Endothelial cell of umbilical vein (primary cell): ENCODE measurements at regions not wholly inside any gene's neighbourhood (a gene's known extent, or its start where the extent isn't known, plus 50 kb on each side); places are given as distances from the start of the nearest gene placed in this dataset.

Source experiments
- EZH2 ChIP-seq: IDR thresholded peaks from 2 replicates; pipeline ENCODE4 v1.6.1; 2012; ENCODE audit warnings: borderline replicate concordance, low read depth, mild to moderate bottlenecking, moderate library complexity, low read length, inconsistent platforms; ENCODE audit not compliant: severe bottlenecking
- JUN ChIP-seq: IDR thresholded peaks from 2 replicates; pipeline ENCODE4 v1.6.1; 2011; ENCODE audit warnings: borderline replicate concordance, low read depth; ENCODE audit not compliant: insufficient read length, insufficient read depth
- TF ChIP-seq, protein P1 (sequence below), 2 donors: IDR thresholded peaks; 1 replicate in 1 of 2; 2 replicates in 1 of 2; pipeline ENCODE4 v1.5.1; 2011; ENCODE audit warnings: low read length in 2 of 2, mild to moderate bottlenecking in 2 of 2, moderate library complexity in 2 of 2, control low read depth in 1 of 2, inconsistent platforms in 1 of 2, low read depth in 1 of 2; ENCODE audit not compliant: insufficient read depth in 1 of 2; ENCODE audit errors: extremely low read depth in 1 of 2

GRCh38 chr18:53701697-53702096 lies 522.8 kb downstream of the MBD2 start:
- TF ChIP-seq, protein P1, sequence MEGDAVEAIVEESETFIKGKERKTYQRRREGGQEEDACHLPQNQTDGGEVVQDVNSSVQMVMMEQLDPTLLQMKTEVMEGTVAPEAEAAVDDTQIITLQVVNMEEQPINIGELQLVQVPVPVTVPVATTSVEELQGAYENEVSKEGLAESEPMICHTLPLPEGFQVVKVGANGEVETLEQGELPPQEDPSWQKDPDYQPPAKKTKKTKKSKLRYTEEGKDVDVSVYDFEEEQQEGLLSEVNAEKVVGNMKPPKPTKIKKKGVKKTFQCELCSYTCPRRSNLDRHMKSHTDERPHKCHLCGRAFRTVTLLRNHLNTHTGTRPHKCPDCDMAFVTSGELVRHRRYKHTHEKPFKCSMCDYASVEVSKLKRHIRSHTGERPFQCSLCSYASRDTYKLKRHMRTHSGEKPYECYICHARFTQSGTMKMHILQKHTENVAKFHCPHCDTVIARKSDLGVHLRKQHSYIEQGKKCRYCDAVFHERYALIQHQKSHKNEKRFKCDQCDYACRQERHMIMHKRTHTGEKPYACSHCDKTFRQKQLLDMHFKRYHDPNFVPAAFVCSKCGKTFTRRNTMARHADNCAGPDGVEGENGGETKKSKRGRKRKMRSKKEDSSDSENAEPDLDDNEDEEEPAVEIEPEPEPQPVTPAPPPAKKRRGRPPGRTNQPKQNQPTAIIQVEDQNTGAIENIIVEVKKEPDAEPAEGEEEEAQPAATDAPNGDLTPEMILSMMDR (IDR thresholded peaks at IDR 0.05; ENCODE audit: extremely low read depth in 1 of 2, insufficient read depth in 1 of 2, low read depth in 1 of 2, low read length in 2 of 2), result no peak
- no peak for TF ChIP-seq EZH2
- TF ChIP-seq JUN, result no peak
